ENCODE measurements at regions not wholly inside any gene's neighbourhood (a gene's known extent, or its start where the extent isn't known, plus 50 kb on each side); places are given as distances from the start of the nearest gene placed in this dataset.

DNA sequence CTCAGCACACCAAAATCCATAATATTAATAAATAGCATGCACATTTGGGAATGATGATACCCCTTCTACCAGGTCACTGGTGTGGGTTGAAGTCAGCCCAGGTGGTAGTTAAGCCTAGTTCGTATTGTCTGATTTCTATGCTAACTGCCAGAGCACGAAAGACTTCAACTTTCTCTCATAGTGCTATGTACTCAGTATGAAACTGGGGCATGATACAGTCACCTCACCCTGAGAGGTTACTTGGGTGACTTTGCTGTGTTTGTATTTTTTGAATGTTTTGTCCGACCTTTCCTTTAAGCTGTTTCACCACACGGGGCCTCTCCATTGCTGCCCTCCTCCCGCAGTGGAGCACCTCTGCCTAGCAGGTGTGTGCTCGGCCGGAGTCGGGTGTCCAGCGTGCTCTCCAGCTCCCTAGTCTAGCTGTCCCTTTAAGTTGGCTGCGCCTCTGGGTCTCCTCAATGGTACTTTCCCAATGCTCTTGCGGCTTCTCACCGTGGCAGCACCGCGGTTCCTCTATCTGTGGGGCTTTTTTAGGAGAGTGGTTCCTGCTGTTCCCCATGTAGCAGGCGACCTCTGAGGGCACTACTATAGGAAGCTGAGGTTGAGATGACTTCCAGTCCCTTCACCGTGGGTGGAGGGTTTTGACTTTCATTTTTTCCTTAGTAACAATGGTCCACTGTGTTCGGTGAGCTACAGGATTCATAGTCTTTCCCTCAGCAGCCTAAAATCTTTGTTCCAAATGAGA is 524.0 kb upstream of the PFKP start:
- Histone ChIP-seq H3K9me3 (ENCODE audit: low read depth, low read length) (no peaks in the 10 kb centered on the region), H3K36me3 (ENCODE audit: insufficient read depth, low read length) (no peaks in the 10 kb centered on the region), H3K4me1 (ENCODE audit: insufficient read depth, low read length) (no peaks in the 10 kb centered on the region), H2AFZ (ENCODE audit: low read length) (no peak overlapping the region), H3K79me2 (ENCODE audit: insufficient read depth, low read length) (no peaks in the 10 kb centered on the region), H3K4me2 (ENCODE audit: insufficient read depth, low read length) (no peak overlapping the region), H3K27me3 (ENCODE audit: insufficient read depth, low read length) (no peaks in the 10 kb centered on the region), H4K20me1 (ENCODE audit: insufficient read depth, low read length) (no peaks in the 10 kb centered on the region), H3K27ac (ENCODE audit: low read depth, low read length) (no peak overlapping the region), H3K4me3 (ENCODE audit: insufficient read depth, low read length) (no peak overlapping the region)
- DNase-seq (ENCODE audit: insufficient read length, low spot score, missing footprints) = no peak
- TF ChIP-seq, protein P1, sequence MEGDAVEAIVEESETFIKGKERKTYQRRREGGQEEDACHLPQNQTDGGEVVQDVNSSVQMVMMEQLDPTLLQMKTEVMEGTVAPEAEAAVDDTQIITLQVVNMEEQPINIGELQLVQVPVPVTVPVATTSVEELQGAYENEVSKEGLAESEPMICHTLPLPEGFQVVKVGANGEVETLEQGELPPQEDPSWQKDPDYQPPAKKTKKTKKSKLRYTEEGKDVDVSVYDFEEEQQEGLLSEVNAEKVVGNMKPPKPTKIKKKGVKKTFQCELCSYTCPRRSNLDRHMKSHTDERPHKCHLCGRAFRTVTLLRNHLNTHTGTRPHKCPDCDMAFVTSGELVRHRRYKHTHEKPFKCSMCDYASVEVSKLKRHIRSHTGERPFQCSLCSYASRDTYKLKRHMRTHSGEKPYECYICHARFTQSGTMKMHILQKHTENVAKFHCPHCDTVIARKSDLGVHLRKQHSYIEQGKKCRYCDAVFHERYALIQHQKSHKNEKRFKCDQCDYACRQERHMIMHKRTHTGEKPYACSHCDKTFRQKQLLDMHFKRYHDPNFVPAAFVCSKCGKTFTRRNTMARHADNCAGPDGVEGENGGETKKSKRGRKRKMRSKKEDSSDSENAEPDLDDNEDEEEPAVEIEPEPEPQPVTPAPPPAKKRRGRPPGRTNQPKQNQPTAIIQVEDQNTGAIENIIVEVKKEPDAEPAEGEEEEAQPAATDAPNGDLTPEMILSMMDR (IDR thresholded peaks at IDR 0.05; ENCODE audit: extremely low read depth, low read depth, low read length) = no peak

DNA sequence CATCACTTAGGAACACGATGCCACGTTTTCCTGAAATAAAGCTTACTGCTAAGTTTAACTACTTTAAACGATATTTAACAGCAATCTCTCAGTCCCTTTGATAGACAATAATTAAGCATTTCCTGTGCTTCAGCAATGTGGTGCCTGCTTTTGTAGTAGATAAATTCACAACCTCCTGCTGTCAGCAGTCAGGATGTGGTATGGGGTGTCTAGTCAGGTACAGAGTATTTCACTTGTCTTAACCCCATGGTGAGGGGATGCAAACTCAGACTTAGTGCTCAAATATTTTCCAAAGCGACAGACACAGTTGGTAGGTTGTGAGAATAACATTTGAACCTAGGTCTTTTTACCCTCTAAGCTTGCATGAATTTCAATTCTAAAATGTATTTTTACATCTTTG is 526.2 kb upstream of the PFKP start:
- Histone ChIP-seq H3K9me3 (ENCODE audit: low read depth, low read length) (peaks cover 3% of the 10 kb centered on the region), H3K79me2 (ENCODE audit: insufficient read depth, low read length) (no peaks in the 10 kb centered on the region), H3K4me2 (ENCODE audit: insufficient read depth, low read length) (no peak overlapping the region), H3K4me3 (ENCODE audit: insufficient read depth, low read length) (no peak overlapping the region), H3K27me3 (ENCODE audit: insufficient read depth, low read length) (no peaks in the 10 kb centered on the region), H3K36me3 (ENCODE audit: insufficient read depth, low read length) (no peaks in the 10 kb centered on the region), H4K20me1 (ENCODE audit: insufficient read depth, low read length) (no peaks in the 10 kb centered on the region), H3K27ac (ENCODE audit: low read depth, low read length) (no peak overlapping the region), H3K4me1 (ENCODE audit: insufficient read depth, low read length) (no peaks in the 10 kb centered on the region), H2AFZ (ENCODE audit: low read length) (no peak overlapping the region)
- TF ChIP-seq, protein P1 (IDR thresholded peaks at IDR 0.05; ENCODE audit: extremely low read depth, low read depth, low read length) = no peak
- no peak for DNase-seq (ENCODE audit: insufficient read length, low spot score, missing footprints)

DNA sequence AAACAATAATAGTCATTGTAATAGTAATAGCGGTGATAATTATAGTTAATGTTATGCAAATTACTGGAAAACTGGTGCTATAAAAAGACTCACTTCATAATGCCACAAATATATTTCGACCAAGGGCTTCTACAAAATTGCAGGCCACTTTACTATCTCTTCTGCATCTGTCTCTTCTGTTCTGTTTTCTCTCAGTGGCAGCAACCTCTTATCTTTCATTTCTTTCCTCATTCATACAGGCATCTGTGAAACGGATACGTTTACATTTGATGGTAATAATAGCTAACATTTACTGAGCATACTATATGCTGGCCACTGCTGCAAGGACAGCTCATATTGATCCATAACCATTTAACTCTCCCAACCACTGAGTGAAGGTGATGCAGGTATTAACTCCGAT is 537.4 kb upstream of the PFKP start:
- H3K4me1 ChIP-seq (ENCODE audit: insufficient read depth, low read length) = no peaks in the 10 kb centered on the region
- TF ChIP-seq, protein P1 (IDR thresholded peaks at IDR 0.05; ENCODE audit: extremely low read depth, low read depth, low read length) = no peak
- no peak overlapping the region for H3K4me3 ChIP-seq (ENCODE audit: insufficient read depth, low read length)
- no peak overlapping the region for H2AFZ ChIP-seq (ENCODE audit: low read length)
- no peak overlapping the region for H3K4me2 ChIP-seq (ENCODE audit: insufficient read depth, low read length)
- no peaks in the 10 kb centered on the region for H4K20me1 ChIP-seq (ENCODE audit: insufficient read depth, low read length)
- H3K79me2 ChIP-seq (ENCODE audit: insufficient read depth, low read length) = no peaks in the 10 kb centered on the region
- H3K27me3 ChIP-seq (ENCODE audit: insufficient read depth, low read length) = no peaks in the 10 kb centered on the region
- H3K9me3 ChIP-seq (ENCODE audit: low read depth, low read length) = no peaks in the 10 kb centered on the region
- no peak overlapping the region for H3K27ac ChIP-seq (ENCODE audit: low read depth, low read length)
- no peaks in the 10 kb centered on the region for H3K36me3 ChIP-seq (ENCODE audit: insufficient read depth, low read length)
- DNase-seq (ENCODE audit: insufficient read length, low spot score, missing footprints) = no peak

DNA sequence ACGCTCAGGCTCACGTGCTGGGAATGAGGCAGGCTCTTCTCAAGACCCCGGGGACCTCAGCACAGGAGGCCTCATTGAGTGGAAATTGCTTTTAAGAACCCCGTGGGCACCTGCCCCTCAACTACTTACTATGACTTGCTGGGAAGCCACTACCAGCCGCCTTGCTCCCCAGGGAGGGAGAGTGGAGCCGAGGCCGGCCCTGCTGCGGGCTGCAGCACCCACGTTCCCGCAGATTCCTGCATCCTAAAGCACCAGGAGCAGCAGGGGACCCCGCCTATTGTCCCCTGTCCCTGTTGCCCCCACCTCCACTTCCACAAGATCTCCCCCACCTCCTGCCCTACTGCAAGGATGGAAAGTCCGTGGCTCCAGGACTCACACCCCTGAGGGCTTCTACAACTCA is 541.6 kb upstream of the PFKP start:
- TF ChIP-seq, protein P1 (IDR thresholded peaks at IDR 0.05; ENCODE audit: extremely low read depth, low read depth, low read length) = no peak
- Histone ChIP-seq H2AFZ (ENCODE audit: low read length) (no peak overlapping the region), H3K79me2 (ENCODE audit: insufficient read depth, low read length) (no peaks in the 10 kb centered on the region), H3K27ac (ENCODE audit: low read depth, low read length) (no peak overlapping the region), H3K36me3 (ENCODE audit: insufficient read depth, low read length) (no peaks in the 10 kb centered on the region), H3K27me3 (ENCODE audit: insufficient read depth, low read length) (no peaks in the 10 kb centered on the region), H4K20me1 (ENCODE audit: insufficient read depth, low read length) (no peaks in the 10 kb centered on the region), H3K9me3 (ENCODE audit: low read depth, low read length) (no peaks in the 10 kb centered on the region), H3K4me3 (ENCODE audit: insufficient read depth, low read length) (no peak overlapping the region), H3K4me1 (ENCODE audit: insufficient read depth, low read length) (no peaks in the 10 kb centered on the region), H3K4me2 (ENCODE audit: insufficient read depth, low read length) (no peak overlapping the region)
- DNase-seq (ENCODE audit: insufficient read length, low spot score, missing footprints) = no peak

Data from osteoblast (primary cell).